ENCODE measurements at regions not wholly inside any gene's neighbourhood (a gene's known extent, or its start where the extent isn't known, plus 50 kb on each side); places are given as distances from the start of the nearest gene placed in this dataset.

DNA sequence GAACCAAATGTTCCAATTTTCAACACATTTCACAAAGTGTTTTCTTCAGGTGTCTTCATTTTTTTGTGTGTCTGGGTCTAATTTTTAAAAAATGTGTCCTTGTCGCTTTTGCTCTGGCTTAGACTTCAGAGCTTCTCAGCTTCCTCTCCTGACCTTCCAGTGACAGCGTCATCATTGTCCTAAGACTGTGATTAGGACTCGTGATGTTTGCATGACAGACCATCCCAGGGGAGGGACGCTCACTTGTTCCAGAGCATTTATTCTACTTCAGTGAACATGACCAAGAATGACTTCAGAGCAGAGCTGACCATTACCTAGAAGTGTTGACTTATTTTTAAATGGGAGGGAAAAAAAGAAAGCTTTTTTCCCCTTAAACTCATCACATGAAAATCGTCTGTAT lies 591.9 kb downstream of the IRS1 start:
- Histone ChIP-seq H3K27me3 (no peaks in the 10 kb centered on the region), H3K4me1 (replicated peaks in 1 of 2) (peaks cover 0 to 12% of the 10 kb centered on the region in 2 donors), H3K27ac (no peak overlapping the region), H3K9me3 (replicated peaks in 1 of 3) (peaks cover 0 to 17% (median 0%) of the 10 kb centered on the region in 3 donors), H3K36me3 (replicated peaks in 1 of 2) (no peaks in the 10 kb centered on the region), H3K4me3 (no peak overlapping the region)
- intact Hi-C loops (cut with DNase I), result no loop called here
- 37 to 55% (median 47%) methylated on average over 5 of the region's 5 CpGs for WGBS, 4 donors
- no peak for TF ChIP-seq POLR2A (IDR thresholded peaks at IDR 0.05)
- peak in 4 of 7 donors; percentile 39 to 57 (median 44) for DNase-seq

DNA sequence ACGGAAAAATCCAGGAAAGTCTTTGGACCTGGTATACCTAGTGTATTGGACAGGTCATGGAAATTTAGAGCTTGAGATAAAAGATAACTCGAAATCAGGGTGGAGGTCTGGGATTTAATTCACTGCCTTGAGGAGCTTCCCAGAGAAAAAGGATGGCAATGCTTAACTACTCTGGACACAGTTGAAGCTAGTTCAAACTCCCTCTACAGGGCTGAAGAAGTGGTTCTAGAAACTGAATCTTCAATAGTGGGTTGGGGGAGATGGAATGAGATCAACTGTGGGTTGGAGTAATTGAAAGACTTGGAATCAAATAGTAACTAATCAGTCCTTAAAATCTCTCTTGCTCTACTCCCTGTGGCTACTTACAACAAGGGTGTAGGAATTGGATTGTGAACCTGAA lies 600.1 kb downstream of the IRS1 start:
- no peak overlapping the region for H3K27ac ChIP-seq
- H3K4me1 ChIP-seq (replicated peaks in 1 of 2), result no peaks in the 10 kb centered on the region
- intact Hi-C loops (cut with DNase I), result no loop called here
- no peak for TF ChIP-seq POLR2A (IDR thresholded peaks at IDR 0.05)
- TF ChIP-seq, protein P1, sequence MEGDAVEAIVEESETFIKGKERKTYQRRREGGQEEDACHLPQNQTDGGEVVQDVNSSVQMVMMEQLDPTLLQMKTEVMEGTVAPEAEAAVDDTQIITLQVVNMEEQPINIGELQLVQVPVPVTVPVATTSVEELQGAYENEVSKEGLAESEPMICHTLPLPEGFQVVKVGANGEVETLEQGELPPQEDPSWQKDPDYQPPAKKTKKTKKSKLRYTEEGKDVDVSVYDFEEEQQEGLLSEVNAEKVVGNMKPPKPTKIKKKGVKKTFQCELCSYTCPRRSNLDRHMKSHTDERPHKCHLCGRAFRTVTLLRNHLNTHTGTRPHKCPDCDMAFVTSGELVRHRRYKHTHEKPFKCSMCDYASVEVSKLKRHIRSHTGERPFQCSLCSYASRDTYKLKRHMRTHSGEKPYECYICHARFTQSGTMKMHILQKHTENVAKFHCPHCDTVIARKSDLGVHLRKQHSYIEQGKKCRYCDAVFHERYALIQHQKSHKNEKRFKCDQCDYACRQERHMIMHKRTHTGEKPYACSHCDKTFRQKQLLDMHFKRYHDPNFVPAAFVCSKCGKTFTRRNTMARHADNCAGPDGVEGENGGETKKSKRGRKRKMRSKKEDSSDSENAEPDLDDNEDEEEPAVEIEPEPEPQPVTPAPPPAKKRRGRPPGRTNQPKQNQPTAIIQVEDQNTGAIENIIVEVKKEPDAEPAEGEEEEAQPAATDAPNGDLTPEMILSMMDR (IDR thresholded peaks at IDR 0.05), result no peak
- H3K27me3 ChIP-seq, result no peaks in the 10 kb centered on the region
- DNase-seq, result no peak
- no peaks in the 10 kb centered on the region for H3K9me3 ChIP-seq (replicated peaks in 1 of 3)
- H3K36me3 ChIP-seq (replicated peaks in 1 of 2), result no peaks in the 10 kb centered on the region
- no peak overlapping the region for H3K4me3 ChIP-seq
- WGBS, 4 donors, result 82 to 85% (median 82%) methylated on average over 2 of the region's 2 CpGs

DNA sequence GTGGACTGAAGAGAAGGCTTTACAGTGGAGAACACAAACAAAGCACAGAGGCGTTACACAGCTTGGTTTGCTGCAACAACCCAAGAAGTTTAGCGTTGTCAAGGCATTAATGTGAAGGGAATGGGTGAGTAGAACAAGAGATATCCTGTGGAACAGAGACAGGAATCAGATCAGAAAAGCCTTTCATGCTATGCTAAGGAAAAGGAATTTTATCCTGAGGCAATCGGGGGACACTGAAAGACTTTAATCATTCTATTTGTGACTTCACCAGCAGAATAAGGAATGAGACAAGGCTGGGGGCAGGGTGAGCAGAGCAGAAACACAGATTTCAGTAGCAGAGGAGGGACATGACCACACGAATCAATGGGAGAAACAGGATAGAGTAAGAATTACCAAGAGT lies 600.7 kb downstream of the IRS1 start:
- intact Hi-C loops (cut with DNase I), result no loop called here
- Histone ChIP-seq H3K27me3 (no peaks in the 10 kb centered on the region), H3K27ac (no peak overlapping the region), H3K9me3 (replicated peaks in 1 of 3) (no peaks in the 10 kb centered on the region), H3K36me3 (replicated peaks in 1 of 2) (no peaks in the 10 kb centered on the region), H3K4me1 (replicated peaks in 1 of 2) (no peaks in the 10 kb centered on the region), H3K4me3 (no peak overlapping the region)
- 83 to 89% (median 85%) methylated on average over 4 of the region's 4 CpGs for WGBS, 4 donors
- TF ChIP-seq POLR2A (IDR thresholded peaks at IDR 0.05), result no peak
- TF ChIP-seq, protein P1 (IDR thresholded peaks at IDR 0.05), result no peak
- no peak for DNase-seq

DNA sequence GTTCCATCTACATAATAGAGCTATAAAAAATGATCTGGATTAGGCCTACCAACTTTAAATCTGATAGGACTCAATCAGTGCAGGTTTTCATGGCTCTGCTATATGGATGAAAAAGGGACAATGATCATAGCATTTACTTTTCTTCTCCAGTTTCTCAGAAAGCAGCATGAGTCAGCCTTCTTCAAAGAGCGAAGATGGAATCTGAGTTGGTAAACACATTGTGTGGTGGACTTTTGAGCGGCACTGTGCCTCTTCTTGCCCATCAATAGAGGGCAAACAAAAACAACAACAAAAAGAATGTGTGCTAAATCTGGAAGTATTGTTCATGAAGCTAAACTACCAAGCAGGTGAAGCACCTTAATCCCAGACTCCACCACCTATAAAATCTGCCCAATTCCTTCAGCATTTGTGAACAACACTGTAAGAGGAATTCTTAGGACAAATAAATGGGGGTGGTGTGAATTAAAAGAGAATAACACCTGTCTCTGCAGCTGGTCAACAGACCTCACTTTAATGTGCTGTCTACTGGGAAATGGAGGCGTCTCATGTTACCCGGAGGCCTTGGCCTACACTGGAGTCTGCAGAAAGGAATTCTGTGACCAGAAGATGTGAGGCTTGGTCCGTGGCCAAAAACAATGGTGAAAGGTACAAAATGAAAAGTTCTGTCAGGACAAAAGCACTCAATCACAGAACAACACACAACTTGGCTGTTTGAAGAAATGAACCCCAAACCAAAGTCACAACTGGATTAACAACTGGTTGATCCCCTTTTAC lies 609.0 kb downstream of the IRS1 start:
- Histone ChIP-seq H3K36me3 (replicated peaks in 1 of 2) (no peaks in the 10 kb centered on the region), H3K9me3 (replicated peaks in 1 of 3) (no peaks in the 10 kb centered on the region), H3K4me1 (replicated peaks in 1 of 2) (peaks cover under 1 to 4% of the 10 kb centered on the region in 2 donors), H3K27ac (no peak overlapping the region), H3K27me3 (no peaks in the 10 kb centered on the region), H3K4me3 (no peak overlapping the region)
- no peak for DNase-seq
- 78 to 91% (median 81%) methylated on average over 5 of the region's 5 CpGs for WGBS, 4 donors
- intact Hi-C loops (cut with DNase I), result no loop called here
- TF ChIP-seq POLR2A (IDR thresholded peaks at IDR 0.05), result no peak
- TF ChIP-seq, protein P1 (IDR thresholded peaks at IDR 0.05), result no peak

DNA sequence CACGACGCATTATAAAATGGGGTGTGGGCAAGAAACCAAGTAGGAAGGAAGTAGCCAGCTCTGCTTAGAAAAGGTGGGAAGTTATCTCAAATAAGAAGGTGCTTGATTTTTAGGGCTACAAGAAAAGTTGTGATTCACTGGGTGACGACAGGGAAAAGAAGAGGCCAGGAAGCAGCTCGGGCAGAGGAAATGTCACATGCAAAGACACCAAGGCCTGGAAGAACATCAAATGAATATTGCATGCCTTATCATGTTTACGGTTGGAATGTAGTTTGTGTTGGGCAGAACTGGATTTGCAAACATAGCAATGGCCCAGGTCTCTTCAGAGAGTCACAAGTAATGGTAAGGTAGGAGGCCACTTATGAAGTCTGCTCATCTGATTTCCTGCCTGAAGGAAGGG lies 610.6 kb downstream of the IRS1 start:
- no peak for TF ChIP-seq POLR2A (IDR thresholded peaks at IDR 0.05)
- TF ChIP-seq, protein P1 (IDR thresholded peaks at IDR 0.05), result no peak
- H3K4me3 ChIP-seq, result no peak overlapping the region
- WGBS, 4 donors, result 82 to 89% (median 84%) methylated on average over 5 of the region's 5 CpGs
- no peaks in the 10 kb centered on the region for H3K9me3 ChIP-seq (replicated peaks in 1 of 3)
- DNase-seq, result no peak
- H3K27me3 ChIP-seq, result no peaks in the 10 kb centered on the region
- peaks cover 4 to 6% of the 10 kb centered on the region in 2 donors for H3K4me1 ChIP-seq (replicated peaks in 1 of 2)
- no peaks in the 10 kb centered on the region for H3K36me3 ChIP-seq (replicated peaks in 1 of 2)
- intact Hi-C loops (cut with DNase I), result no loop called here
- no peak overlapping the region for H3K27ac ChIP-seq
